Liver (tissue), 8 donors: ENCODE measurements at regions not wholly inside any gene's neighbourhood (a gene's known extent, or its start where the extent isn't known, plus 50 kb on each side); places are given as distances from the start of the nearest gene placed in this dataset.

Experiments used
- DNase-seq: peaks from one replicate; pipeline ENCODE4 v3.0.0-alpha.2; 2017; ENCODE audit warnings: low spot score
- H3K27ac ChIP-seq, 2 donors: one replicate each; pipeline ENCODE4 v1.7.0; 2013; ENCODE audit warnings: inconsistent platforms in 2 of 2, low read length in 2 of 2, control low read depth in 1 of 2, low read depth in 1 of 2, mild to moderate bottlenecking in 1 of 2
- H3K27me3 ChIP-seq, 4 donors: one replicate each; pipeline versions ENCODE4 v1.6.1 to v1.7.0; 2013; ENCODE audit warnings: low read length in 3 of 4, inconsistent platforms in 1 of 4, mild to moderate bottlenecking in 1 of 4, moderate library complexity in 1 of 4; ENCODE audit not compliant: control insufficient read depth in 4 of 4, insufficient read depth in 4 of 4
- H3K36me3 ChIP-seq, 4 donors: one replicate each; pipeline versions ENCODE4 v1.6.1 to v1.7.0; 2013; ENCODE audit warnings: low read length in 3 of 4, mild to moderate bottlenecking in 3 of 4, low read depth in 1 of 4, moderate library complexity in 1 of 4; ENCODE audit not compliant: control insufficient read depth in 4 of 4, insufficient read depth in 3 of 4
- H3K4me1 ChIP-seq, 4 donors: one replicate each; pipeline versions ENCODE4 v1.6.1 to v1.7.0; 2013; ENCODE audit warnings: low read length in 3 of 4, mild to moderate bottlenecking in 3 of 4, moderate library complexity in 1 of 4; ENCODE audit not compliant: control insufficient read depth in 4 of 4, insufficient read depth in 4 of 4
- H3K4me3 ChIP-seq, 3 donors: one replicate each; pipeline versions ENCODE4 v1.6.1 to v1.7.0; 2013; ENCODE audit warnings: low read length in 3 of 3, control low read depth in 1 of 3, low read depth in 1 of 3, mild to moderate bottlenecking in 1 of 3
- H3K9ac ChIP-seq, 2 donors: one replicate each; pipeline ENCODE4 v1.7.0; 2013; ENCODE audit warnings: low read length in 2 of 2, mild to moderate bottlenecking in 2 of 2, moderate library complexity in 2 of 2, control low read depth in 1 of 2, low read depth in 1 of 2
- H3K9me3 ChIP-seq, 4 donors: one replicate each; pipeline versions ENCODE4 v1.6.1 to v1.7.0; 2013; ENCODE audit warnings: low read length in 3 of 4; ENCODE audit not compliant: control insufficient read depth in 4 of 4
- EGR1 ChIP-seq, 2 donors: IDR thresholded peaks; 2 replicates each; pipeline ENCODE4 v1.6.1; 2016 to 2018; ENCODE audit warnings: antibody characterized with exemption in 2 of 2, low read depth in 2 of 2
- FOXA1 ChIP-seq: IDR thresholded peaks from 2 replicates; pipeline ENCODE4 v1.6.1; 2016; ENCODE audit warnings: antibody characterized with exemption
- FOXA2 ChIP-seq: IDR thresholded peaks from 2 replicates; pipeline ENCODE4 v1.6.1; 2016; ENCODE audit warnings: antibody characterized with exemption
- GABPA ChIP-seq, 2 donors: IDR thresholded peaks in 1 of 2; conservative IDR thresholded peaks in 1 of 2; 2 replicates each; pipeline ENCODE4 v1.6.1; 2016; ENCODE audit warnings: antibody characterized with exemption in 2 of 2, mild to moderate bottlenecking in 1 of 2, moderate library complexity in 1 of 2
- HNF4A ChIP-seq, 2 donors: conservative IDR thresholded peaks; 2 replicates each; pipeline ENCODE4 v1.6.1; 2016; ENCODE audit warnings: antibody characterized with exemption in 2 of 2, mild to moderate bottlenecking in 2 of 2
- HNF4G ChIP-seq: IDR thresholded peaks from 2 replicates; pipeline ENCODE4 v1.6.1; 2016; ENCODE audit warnings: antibody characterized with exemption
- JUND ChIP-seq, 2 donors: IDR thresholded peaks; 2 replicates each; pipeline ENCODE4 v1.6.1; 2016; ENCODE audit warnings: antibody characterized with exemption in 2 of 2
- MAX ChIP-seq: IDR thresholded peaks from 2 replicates; pipeline ENCODE4 v1.6.1; 2016; ENCODE audit warnings: antibody characterized with exemption
- NR2F2 ChIP-seq: IDR thresholded peaks from 2 replicates; pipeline ENCODE4 v1.6.1; 2016; ENCODE audit warnings: antibody characterized with exemption
- RAD21 ChIP-seq, 2 donors: IDR thresholded peaks; 2 replicates each; pipeline ENCODE4 v1.6.1; 2016; ENCODE audit warnings: antibody characterized with exemption in 2 of 2, mild to moderate bottlenecking in 2 of 2
- REST ChIP-seq: IDR thresholded peaks from 2 replicates; pipeline ENCODE4 v1.6.1; 2016; ENCODE audit warnings: antibody characterized with exemption, mild to moderate bottlenecking
- RXRA ChIP-seq, 2 donors: IDR thresholded peaks; 2 replicates each; pipeline ENCODE4 v1.6.1; 2017 to 2018; ENCODE audit warnings: antibody characterized with exemption in 2 of 2, mild to moderate bottlenecking in 1 of 2
- SP1 ChIP-seq: IDR thresholded peaks from 2 replicates; pipeline ENCODE4 v1.6.1; 2018; ENCODE audit warnings: antibody characterized with exemption, mild to moderate bottlenecking
- TAF1 ChIP-seq: conservative IDR thresholded peaks from 2 replicates; pipeline ENCODE4 v1.6.1; 2016; ENCODE audit warnings: antibody characterized with exemption, mild to moderate bottlenecking
- YY1 ChIP-seq: IDR thresholded peaks from 2 replicates; pipeline ENCODE4 v1.6.1; 2016; ENCODE audit warnings: antibody characterized with exemption, mild to moderate bottlenecking
- ZBTB33 ChIP-seq: IDR thresholded peaks from 2 replicates; pipeline ENCODE4 v1.6.1; 2016; ENCODE audit warnings: antibody characterized with exemption
- WGBS: extraction: QIAGEN DNeasy Blood & Tissue Kit; methylation state at CpG from one replicate; pipeline ENCODE4 v1.1.7; 2013; 5-methylcytosine and 5-hydroxymethylcytosine counted together
- TF ChIP-seq, protein P1 (sequence below): fragments of 150-350 bp; IDR thresholded peaks from 2 replicates; pipeline ENCODE4 v1.5.1; 2017; ENCODE audit warnings: improper control_type of control experiment, low read depth, low read length; ENCODE audit not compliant: missing input control
- TF ChIP-seq, protein P2 (sequence below): IDR thresholded peaks from 2 replicates; pipeline ENCODE4 v1.6.1; 2016; ENCODE audit warnings: antibody characterized with exemption
- donor health status: healthy.
- donor health status: healthy.
- donor health status: healthy.
- donor health status: healthy.
- donor health status: healthy.

- H3K9ac ChIP-seq, result no peak overlapping the region
- TF ChIP-seq MAX (no peak), GABPA (IDR thresholded peaks at IDR 0.05 in 1 of 2, conservative IDR thresholded peaks at IDR 0.05 in 1 of 2) (no peak), REST (no peak), RXRA (IDR thresholded peaks at IDR 0.05) (no peak), ZBTB33 (no peak), FOXA1 (no peak), RAD21 (IDR thresholded peaks at IDR 0.05) (no peak), YY1 (no peak), JUND (IDR thresholded peaks at IDR 0.05) (no peak), SP1 (no peak), TAF1 (no peak), EGR1 (IDR thresholded peaks at IDR 0.05; ENCODE audit: low read depth in 2 of 2) (no peak), FOXA2 (no peak), HNF4A (conservative IDR thresholded peaks at IDR 0.05) (no peak), HNF4G (no peak), NR2F2 (no peak)
- TF ChIP-seq, protein P1, sequence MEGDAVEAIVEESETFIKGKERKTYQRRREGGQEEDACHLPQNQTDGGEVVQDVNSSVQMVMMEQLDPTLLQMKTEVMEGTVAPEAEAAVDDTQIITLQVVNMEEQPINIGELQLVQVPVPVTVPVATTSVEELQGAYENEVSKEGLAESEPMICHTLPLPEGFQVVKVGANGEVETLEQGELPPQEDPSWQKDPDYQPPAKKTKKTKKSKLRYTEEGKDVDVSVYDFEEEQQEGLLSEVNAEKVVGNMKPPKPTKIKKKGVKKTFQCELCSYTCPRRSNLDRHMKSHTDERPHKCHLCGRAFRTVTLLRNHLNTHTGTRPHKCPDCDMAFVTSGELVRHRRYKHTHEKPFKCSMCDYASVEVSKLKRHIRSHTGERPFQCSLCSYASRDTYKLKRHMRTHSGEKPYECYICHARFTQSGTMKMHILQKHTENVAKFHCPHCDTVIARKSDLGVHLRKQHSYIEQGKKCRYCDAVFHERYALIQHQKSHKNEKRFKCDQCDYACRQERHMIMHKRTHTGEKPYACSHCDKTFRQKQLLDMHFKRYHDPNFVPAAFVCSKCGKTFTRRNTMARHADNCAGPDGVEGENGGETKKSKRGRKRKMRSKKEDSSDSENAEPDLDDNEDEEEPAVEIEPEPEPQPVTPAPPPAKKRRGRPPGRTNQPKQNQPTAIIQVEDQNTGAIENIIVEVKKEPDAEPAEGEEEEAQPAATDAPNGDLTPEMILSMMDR, result no peak
- TF ChIP-seq, protein P2, sequence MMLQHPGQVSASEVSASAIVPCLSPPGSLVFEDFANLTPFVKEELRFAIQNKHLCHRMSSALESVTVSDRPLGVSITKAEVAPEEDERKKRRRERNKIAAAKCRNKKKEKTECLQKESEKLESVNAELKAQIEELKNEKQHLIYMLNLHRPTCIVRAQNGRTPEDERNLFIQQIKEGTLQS, result no peak
- H3K4me1 ChIP-seq, result no peaks in the 10 kb centered on the region
- H3K36me3 ChIP-seq, result no peaks in the 10 kb centered on the region
- no peaks in the 10 kb centered on the region for H3K27me3 ChIP-seq
- H3K4me3 ChIP-seq, result no peak overlapping the region
- no peak overlapping the region for H3K27ac ChIP-seq
- no peaks in the 10 kb centered on the region for H3K9me3 ChIP-seq
- DNase-seq, result no peak
- 83% methylated on average over 5 of the region's 5 CpGs for WGBS
These were observed 191.5 kb upstream of the RMP24 start for GRCh38 chr18:35780937-35781336.

DNA sequence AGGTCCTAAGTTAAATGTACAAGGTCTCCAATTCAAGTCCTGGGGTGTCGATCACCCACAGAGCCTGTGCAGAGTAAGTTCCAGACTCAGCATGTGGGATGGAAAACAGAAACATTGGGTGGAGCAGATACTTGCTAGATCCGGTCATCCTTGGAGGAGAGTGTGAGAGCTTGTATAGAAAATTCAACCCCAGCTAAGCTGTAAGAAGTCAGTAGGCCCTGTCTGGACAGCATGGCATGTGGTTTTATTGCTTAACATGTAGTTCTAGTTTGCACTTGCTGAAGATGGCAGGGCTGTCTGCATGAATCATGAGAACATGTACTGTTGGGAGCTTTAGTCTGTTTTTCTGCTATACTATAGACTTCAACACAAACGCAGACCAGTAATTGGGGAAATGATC, 189.6 kb upstream of the RMP24 start:
- H3K27ac ChIP-seq, result no peak overlapping the region
- no peaks in the 10 kb centered on the region for H3K36me3 ChIP-seq
- no peaks in the 10 kb centered on the region for H3K27me3 ChIP-seq
- no peak overlapping the region for H3K4me3 ChIP-seq
- H3K9ac ChIP-seq, result no peak overlapping the region
- no peaks in the 10 kb centered on the region for H3K4me1 ChIP-seq
- TF ChIP-seq FOXA1 (no peak), REST (no peak), GABPA (IDR thresholded peaks at IDR 0.05 in 1 of 2, conservative IDR thresholded peaks at IDR 0.05 in 1 of 2) (no peak), RAD21 (IDR thresholded peaks at IDR 0.05) (no peak), HNF4A (conservative IDR thresholded peaks at IDR 0.05) (no peak), NR2F2 (no peak)
- TF ChIP-seq, protein P2, result no peak
- DNase-seq, result no peak
- WGBS, result 89% methylated on average over 3 of the region's 3 CpGs
- H3K9me3 ChIP-seq, result no peaks in the 10 kb centered on the region
